GM12865 (cell line): ENCODE measurements at regions not wholly inside any gene's neighbourhood (a gene's known extent, or its start where the extent isn't known, plus 50 kb on each side); places are given as distances from the start of the nearest gene placed in this dataset.

ENCODE experiments used
- DNase-seq: peaks from one replicate; pipeline ENCODE4 v3.0.0; 2010; ENCODE audit warnings: low read depth
- H3K4me3 ChIP-seq: 2 replicates; pipeline ENCODE4 v1.5.1; 2011; ENCODE audit warnings: mild to moderate bottlenecking, low read depth, low read length, control low read depth
- CTCF ChIP-seq: IDR thresholded peaks from 2 replicates; pipeline ENCODE4 v1.5.1; 2011; ENCODE audit warnings: low read length, control low read depth, low read depth, inconsistent platforms; ENCODE audit not compliant: insufficient read depth; ENCODE audit errors: missing control alignments

DNA sequence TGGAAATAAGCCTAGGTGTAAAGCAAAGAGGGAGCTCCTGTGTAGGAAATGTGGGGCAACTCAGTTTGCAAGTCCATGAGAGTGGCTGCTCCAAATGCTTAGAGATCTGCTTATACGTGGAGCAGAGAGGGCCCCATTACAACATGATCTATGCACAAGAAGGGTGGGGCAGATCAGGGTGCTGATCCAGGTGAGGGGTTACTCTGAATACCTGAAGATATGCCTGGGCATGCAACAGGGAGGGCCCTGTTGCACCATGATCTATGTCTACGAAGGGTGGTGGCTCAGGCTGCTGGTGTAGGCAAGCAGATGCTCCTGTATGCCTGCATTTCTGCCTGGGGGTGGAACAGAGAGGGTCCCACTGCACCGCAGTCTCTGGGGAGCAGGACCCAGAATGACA lies 1121.2 kb downstream of the RAPGEF2 start:
- no peak overlapping the region for H3K4me3 ChIP-seq
- TF ChIP-seq CTCF: no peak
- no peak for DNase-seq

DNA sequence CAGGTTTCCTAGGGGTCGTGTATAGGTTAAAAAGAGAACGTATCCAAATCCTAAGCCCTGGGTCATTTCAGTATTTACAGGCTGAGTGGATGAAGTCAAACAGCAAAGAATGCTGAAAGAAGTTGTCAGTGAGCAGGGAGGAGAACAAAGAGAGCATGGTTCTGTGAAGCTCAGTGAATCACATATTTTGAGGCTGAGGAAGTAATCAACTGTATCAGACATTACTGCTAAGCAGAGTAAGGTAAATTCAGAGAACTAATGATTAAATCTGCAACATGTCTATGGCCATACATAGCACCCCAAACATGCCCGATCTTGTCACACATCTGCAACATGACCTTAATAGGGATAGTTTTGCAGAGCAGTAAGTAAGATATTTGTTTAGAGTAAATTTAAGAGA lies 1130.3 kb downstream of the RAPGEF2 start:
- no peak overlapping the region for H3K4me3 ChIP-seq
- DNase-seq: no peak
- TF ChIP-seq CTCF: no peak

GRCh38 chr4:160235285-160235684 lies 1132.4 kb downstream of the RAPGEF2 start:
- no peak overlapping the region for H3K4me3 ChIP-seq
- TF ChIP-seq CTCF: no peak
- no peak for DNase-seq

DNA sequence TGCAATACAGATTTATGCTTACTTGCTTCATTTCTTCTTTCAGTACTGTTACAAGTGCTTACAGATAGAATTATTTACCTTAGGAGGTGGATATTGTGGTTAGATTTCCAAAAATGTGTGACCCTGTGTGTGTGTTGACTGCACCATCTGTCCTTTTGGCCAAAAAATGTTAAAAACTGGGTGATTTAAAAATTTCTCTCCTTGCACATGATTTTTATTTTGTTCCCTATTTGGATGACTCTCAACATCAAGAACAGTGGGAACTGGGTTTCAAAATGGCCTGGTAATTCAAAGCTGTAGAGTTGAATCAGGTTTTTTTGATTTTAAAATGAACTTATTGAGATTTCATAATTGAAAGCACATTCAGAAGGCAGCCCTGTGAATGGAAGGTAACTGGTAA lies 1132.9 kb downstream of the RAPGEF2 start:
- no peak for TF ChIP-seq CTCF
- H3K4me3 ChIP-seq: no peak overlapping the region

GRCh38 chr4:160238790-160239189 lies 1135.9 kb downstream of the RAPGEF2 start:
- no peak for DNase-seq
- no peak overlapping the region for H3K4me3 ChIP-seq
- TF ChIP-seq CTCF: no peak

More for the DNA sequence above, 1132.9 kb downstream of the RAPGEF2 start:
- DNase-seq: no peak

DNA sequence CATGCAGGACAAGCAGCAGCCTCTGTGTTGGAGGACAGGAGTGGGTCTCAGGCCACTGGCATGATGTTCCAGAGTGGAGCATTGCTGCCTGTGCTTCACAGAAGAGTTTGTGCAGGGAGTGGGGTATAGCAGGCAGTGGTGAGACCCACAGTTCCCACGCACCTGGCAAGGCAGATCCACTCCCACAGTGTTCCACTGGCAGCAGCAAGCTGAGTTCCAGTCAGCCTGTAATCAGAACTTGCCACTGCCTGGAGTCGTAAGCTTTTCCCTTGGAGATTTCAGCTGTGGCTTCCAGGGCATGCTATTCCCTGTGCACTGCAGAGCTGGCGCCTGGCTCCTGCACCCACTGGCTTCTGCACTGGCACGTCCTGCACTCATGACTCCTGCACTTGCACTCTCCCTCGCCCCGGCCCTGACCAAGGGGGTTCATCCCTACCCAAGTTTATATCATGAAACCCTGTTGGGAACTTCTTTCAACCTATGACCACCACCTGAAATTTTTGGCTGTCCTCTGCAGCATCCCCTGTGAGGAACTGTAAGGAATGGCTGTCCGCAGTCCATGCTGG lies 1144.3 kb downstream of the RAPGEF2 start:
- H3K4me3 ChIP-seq: no peak overlapping the region
- no peak for TF ChIP-seq CTCF
- no peak for DNase-seq

- no peak overlapping the region for H3K4me3 ChIP-seq
- no peak for DNase-seq
- TF ChIP-seq CTCF: no peak
Observed at GRCh38 chr4:160251522-160252170, 1148.8 kb downstream of the RAPGEF2 start.
